HEK293 (cell line): ENCODE measurements at regions not wholly inside any gene's neighbourhood (a gene's known extent, or its start where the extent isn't known, plus 50 kb on each side); places are given as distances from the start of the nearest gene placed in this dataset.
A peak's percentile ranks its signal among the peaks of the same experiment; 100 is the strongest.

Source experiments
- CTCF ChIA-PET: fragments of 350-600 bp; formaldehyde crosslinking; extraction: SDS; loops from one replicate; lab custom pipeline; 2021; ENCODE audit warnings: antibody characterized with exemption; lab: Yijun Ruan, JAX
- POLR2A ChIA-PET: fragments of 300-600 bp; formaldehyde crosslinking; extraction: SDS; loops from one replicate; lab custom pipeline; 2020; ENCODE audit warnings: antibody characterized with exemption, inconsistent platforms; lab: Yijun Ruan, JAX
- H3K27ac ChIP-seq: fragments of 200-500 bp; sonication (Bioruptor generic); 2 replicates; pipeline ENCODE4 v1.5.1; 2014; ENCODE audit warnings: low read depth, low read length, control low read depth, inconsistent platforms; ENCODE audit errors: extremely low read depth
- H3K36me3 ChIP-seq, 2 experiments: fragments of 200-500 bp in 1 of 2; sonication (Bioruptor generic) in 1 of 2; 1 replicate in 1 of 2; 2 replicates in 1 of 2; pipeline ENCODE4 v1.5.1; 2014 to 2017; ENCODE audit warnings: inconsistent platforms in 2 of 2, low read length in 2 of 2; ENCODE audit not compliant: control insufficient read depth in 2 of 2, insufficient read depth in 1 of 2
- H3K4me1 ChIP-seq: fragments of 200-500 bp; sonication (Bioruptor generic); 2 replicates; pipeline ENCODE4 v1.5.1; 2014; ENCODE audit warnings: mild to moderate bottlenecking, low read length, inconsistent platforms; ENCODE audit not compliant: control insufficient read depth, insufficient read depth
- H3K4me3 ChIP-seq: 2 replicates; pipeline ENCODE4 v1.5.1; 2011; ENCODE audit warnings: low read depth, mild to moderate bottlenecking, control low read depth, low read length, moderate library complexity
- H3K9me3 ChIP-seq: fragments of 200-500 bp; sonication (Bioruptor generic); 2 replicates; pipeline ENCODE4 v1.5.1; 2014; ENCODE audit warnings: low read depth, low read length, inconsistent platforms; ENCODE audit not compliant: control insufficient read depth, insufficient read depth
- GLIS1 ChIP-seq: fragments of 450-650 bp; formaldehyde crosslinking; IDR thresholded peaks from 2 replicates; pipeline ENCODE4 v1.5.1; 2016; ENCODE audit warnings: missing biosample characterization, missing genetic modification characterization
- MZF1 ChIP-seq: fragments of 450-650 bp; formaldehyde crosslinking; IDR thresholded peaks from 2 replicates; pipeline ENCODE4 v1.5.1; 2017; ENCODE audit warnings: missing biosample characterization, missing genetic modification characterization, borderline replicate concordance
- PRDM1 ChIP-seq: fragments of 450-650 bp; formaldehyde crosslinking; IDR thresholded peaks from 2 replicates; pipeline ENCODE4; 2016; ENCODE audit warnings: missing biosample characterization, missing genetic modification characterization
- ZNF146 ChIP-seq: fragments of 450-650 bp; formaldehyde crosslinking; IDR thresholded peaks from 2 replicates; pipeline ENCODE4 v1.5.1; 2016; ENCODE audit warnings: missing biosample characterization, missing genetic modification characterization
- ZNF174 ChIP-seq: fragments of 450-650 bp; formaldehyde crosslinking; IDR thresholded peaks from 2 replicates; pipeline ENCODE4 v1.5.0; 2017; ENCODE audit warnings: missing biosample characterization, mild to moderate bottlenecking, missing genetic modification characterization
- ZNF175 ChIP-seq: fragments of 450-650 bp; formaldehyde crosslinking; IDR thresholded peaks from 2 replicates; pipeline ENCODE4 v1.5.1; 2016; ENCODE audit warnings: missing biosample characterization, missing genetic modification characterization
- ZNF19 ChIP-seq: fragments of 450-650 bp; formaldehyde crosslinking; IDR thresholded peaks from 2 replicates; pipeline ENCODE4; 2016; ENCODE audit warnings: missing biosample characterization, missing genetic modification characterization, low read depth
- ZNF248 ChIP-seq: fragments of 450-650 bp; formaldehyde crosslinking; IDR thresholded peaks from 2 replicates; pipeline ENCODE4 v1.5.1; 2017; ENCODE audit warnings: missing biosample characterization, missing genetic modification characterization
- ZNF280C ChIP-seq: fragments of 450-650 bp; formaldehyde crosslinking; IDR thresholded peaks from 2 replicates; pipeline ENCODE4 v1.5.1; 2016; ENCODE audit warnings: missing biosample characterization, missing genetic modification characterization
- ZNF324 ChIP-seq: fragments of 450-650 bp; formaldehyde crosslinking; IDR thresholded peaks from 2 replicates; pipeline ENCODE4 v1.5.1; 2016; ENCODE audit warnings: missing biosample characterization, missing genetic modification characterization
- ZNF555 ChIP-seq: fragments of 450-650 bp; formaldehyde crosslinking; conservative IDR thresholded peaks from 2 replicates; pipeline ENCODE4 v1.5.1; 2017; ENCODE audit warnings: missing biosample characterization, mild to moderate bottlenecking, missing genetic modification characterization, inconsistent platforms
- ZNF600 ChIP-seq: fragments of 450-650 bp; formaldehyde crosslinking; IDR thresholded peaks from 2 replicates; pipeline ENCODE4 v1.5.1; 2016; ENCODE audit warnings: missing biosample characterization, missing genetic modification characterization
- ZNF629 ChIP-seq: fragments of 450-650 bp; formaldehyde crosslinking; IDR thresholded peaks from 2 replicates; pipeline ENCODE4 v1.5.1; 2017; ENCODE audit warnings: missing biosample characterization, missing genetic modification characterization
- ZNF704 ChIP-seq: fragments of 450-650 bp; formaldehyde crosslinking; IDR thresholded peaks from 2 replicates; pipeline ENCODE4 v1.5.1; 2016; ENCODE audit warnings: missing biosample characterization, missing genetic modification characterization
- ZNF768 ChIP-seq: fragments of 450-650 bp; formaldehyde crosslinking; IDR thresholded peaks from 2 replicates; pipeline ENCODE4 v1.5.1; 2018; ENCODE audit warnings: missing biosample characterization, mild to moderate bottlenecking, missing genetic modification characterization
- ZNF837 ChIP-seq: fragments of 450-650 bp; formaldehyde crosslinking; IDR thresholded peaks from 2 replicates; pipeline ENCODE4 v1.5.1; 2016; ENCODE audit warnings: missing biosample characterization, missing genetic modification characterization
- ZSCAN30 ChIP-seq: fragments of 450-650 bp; IDR thresholded peaks from 2 replicates; pipeline ENCODE4 v1.5.1; 2018; ENCODE audit warnings: missing biosample characterization, mild to moderate bottlenecking, missing genetic modification characterization, moderate library complexity
- ZXDB ChIP-seq: fragments of 450-650 bp; formaldehyde crosslinking; IDR thresholded peaks from 2 replicates; pipeline ENCODE4 v1.5.1; 2016; ENCODE audit warnings: missing biosample characterization, missing genetic modification characterization
- TF ChIP-seq, protein P1 (sequence below): fragments of 450-650 bp; formaldehyde crosslinking; optimal IDR thresholded peaks from 2 replicates; pipeline ENCODE3; 2016; ENCODE audit warnings: missing biosample characterization, mild to moderate bottlenecking, missing genetic modification characterization

- H3K4me1 ChIP-seq, result no peaks in the 10 kb centered on the region
- POLR2A ChIA-PET, result no interaction called here
- no peaks in the 10 kb centered on the region for H3K36me3 ChIP-seq
- no peak overlapping the region for H3K27ac ChIP-seq
- H3K4me3 ChIP-seq, result no peak overlapping the region
- no peaks in the 10 kb centered on the region for H3K9me3 ChIP-seq
- no peak for TF ChIP-seq ZNF600
- no peak for TF ChIP-seq ZXDB (tag by site-specific recombination)
- no peak for TF ChIP-seq ZNF837 (tag by site-specific recombination)
- no peak for TF ChIP-seq ZNF19 (tag by site-specific recombination)
- TF ChIP-seq, all 188 proteins: peak for 0
- CTCF ChIA-PET, result no interaction called here
Measured at GRCh38 chr10:120711860-120712259, 139.3 kb upstream of the WDR11 start.

- ChIA-PET POLR2A (no interaction called here), CTCF (interaction anchor here (0.6 to 1.0 kb wide), 2 partner anchors 23 to 24 kb away, joined by 3 read pairs; no protein-coding TSS in a partner anchor)
- TF ChIP-seq ZNF768 (tag by site-specific recombination), result no peak
- Histone ChIP-seq H3K36me3 (no peaks in the 10 kb centered on the region), H3K27ac (no peak overlapping the region), H3K4me3 (no peak overlapping the region), H3K9me3 (no peaks in the 10 kb centered on the region), H3K4me1 (no peaks in the 10 kb centered on the region)
Measured at GRCh38 chr10:120713573-120714205, 137.5 kb upstream of the WDR11 start.

DNA sequence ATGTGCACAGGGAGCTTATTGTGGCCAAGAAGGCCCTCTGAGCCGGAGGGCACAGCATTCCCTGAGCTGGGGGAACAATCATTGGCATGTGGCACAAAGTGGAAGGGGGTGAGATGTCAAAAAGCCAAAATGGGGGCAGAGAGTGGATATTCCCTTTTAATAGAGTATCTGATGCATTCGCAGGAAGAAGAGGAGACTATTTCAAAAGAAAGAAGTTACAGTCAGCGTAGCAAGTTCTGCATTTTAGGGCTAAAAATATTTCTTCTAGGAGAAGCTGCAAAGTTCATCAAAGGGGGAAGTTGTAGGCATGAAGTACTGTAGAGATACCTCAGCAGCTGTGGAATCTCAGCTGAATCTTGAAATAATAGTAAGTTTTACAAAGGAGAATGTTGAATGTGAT, 136.0 kb upstream of the WDR11 start:
- Histone ChIP-seq H3K4me3 (no peak overlapping the region), H3K36me3 (no peaks in the 10 kb centered on the region), H3K27ac (no peak overlapping the region)
- POLR2A ChIA-PET, result no interaction called here
- TF ChIP-seq ZSCAN30 (tag by site-specific recombination) (no peak), ZNF324 (no peak), ZNF248 (tag by site-specific recombination) (no peak), MZF1 (tag by site-specific recombination) (no peak), ZNF555 (tag by site-specific recombination) (no peak), GLIS1 (no peak), ZNF175 (tag by site-specific recombination) (no peak), ZNF280C (no peak)
- TF ChIP-seq, protein P1, sequence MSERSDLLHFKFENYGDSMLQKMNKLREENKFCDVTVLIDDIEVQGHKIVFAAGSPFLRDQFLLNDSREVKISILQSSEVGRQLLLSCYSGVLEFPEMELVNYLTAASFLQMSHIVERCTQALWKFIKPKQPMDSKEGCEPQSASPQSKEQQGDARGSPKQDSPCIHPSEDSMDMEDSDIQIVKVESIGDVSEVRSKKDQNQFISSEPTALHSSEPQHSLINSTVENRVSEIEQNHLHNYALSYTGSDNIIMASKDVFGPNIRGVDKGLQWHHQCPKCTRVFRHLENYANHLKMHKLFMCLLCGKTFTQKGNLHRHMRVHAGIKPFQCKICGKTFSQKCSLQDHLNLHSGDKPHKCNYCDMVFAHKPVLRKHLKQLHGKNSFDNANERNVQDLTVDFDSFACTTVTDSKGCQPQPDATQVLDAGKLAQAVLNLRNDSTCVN (tag by site-specific recombination), result no peak
- TF ChIP-seq, all 188 proteins: peak for 0
- Histone ChIP-seq H3K9me3 (no peaks in the 10 kb centered on the region), H3K4me1 (no peaks in the 10 kb centered on the region)
- CTCF ChIA-PET, result interaction anchor here (1.0 kb wide), 1 partner anchor 21 kb away, joined by 4 read pairs; no protein-coding TSS in a partner anchor

- CTCF ChIA-PET, result no interaction called here
- POLR2A ChIA-PET, result no interaction called here
- TF ChIP-seq ZNF704 (no peak), ZNF174 (tag by site-specific recombination) (no peak), ZNF629 (tag by site-specific recombination) (no peak), PRDM1 (tag by site-specific recombination) (peak; percentile 80), ZNF146 (no peak)
- Histone ChIP-seq H3K27ac (no peak overlapping the region), H3K4me1 (no peaks in the 10 kb centered on the region), H3K4me3 (no peak overlapping the region), H3K9me3 (no peaks in the 10 kb centered on the region), H3K36me3 (no peaks in the 10 kb centered on the region)
Measured at GRCh38 chr10:120719333-120719732, 131.8 kb upstream of the WDR11 start.
